Ovary (tissue), 7 donors: ENCODE measurements at regions not wholly inside any gene's neighbourhood (a gene's known extent, or its start where the extent isn't known, plus 50 kb on each side); places are given as distances from the start of the nearest gene placed in this dataset.

Experiments
- DNase-seq, 5 donors: peaks; one replicate each; pipeline ENCODE4 v3.0.0-alpha.2; 2019 to 2020
- H3K27ac ChIP-seq, 2 donors: fragments of 200-600 bp; one replicate each; pipeline versions ENCODE4 v1.5.1 to v1.8.0; 2019 to 2022
- H3K27me3 ChIP-seq: fragments of 200-600 bp; one replicate; pipeline ENCODE4 v1.8.0; 2022
- H3K36me3 ChIP-seq: fragments of 200-600 bp; sonication (generic); one replicate; pipeline ENCODE4 v1.5.1; 2019
- H3K4me1 ChIP-seq: one replicate; pipeline ENCODE4 v1.8.1; 2013; ENCODE audit warnings: mild to moderate bottlenecking, moderate library complexity; ENCODE audit not compliant: insufficient read depth
- H3K4me3 ChIP-seq: fragments of 200-600 bp; sonication (generic); one replicate; pipeline ENCODE4 v1.5.1; 2017
- H3K9me3 ChIP-seq, 2 donors: fragments of 200-600 bp in 1 of 2; sonication (generic) in 1 of 2; one replicate each; pipeline versions ENCODE4 v1.5.1 to v1.8.1; 2013 to 2019; ENCODE audit warnings: mild to moderate bottlenecking in 1 of 2, moderate library complexity in 1 of 2
- EP300 ChIP-seq: sonication (generic); formaldehyde crosslinking; IDR thresholded peaks from one replicate; pipeline ENCODE4 v1.6.1; 2017; ENCODE audit warnings: antibody characterized with exemption
- POLR2A ChIP-seq: fragments of 450-650 bp; IDR thresholded peaks from one replicate; pipeline ENCODE4 v1.6.1; 2017; ENCODE audit warnings: antibody characterized with exemption, mild to moderate bottlenecking, moderate library complexity
- WGBS, 3 donors: extraction: QIAGEN DNeasy Blood & Tissue Kit in 1 of 3; methylation state at CpG; one replicate each; pipeline versions ENCODE4 v1.1.5 to v1.1.7; 2013 to 2017; 5-methylcytosine and 5-hydroxymethylcytosine counted together
- intact Hi-C, 4 donors: fragments of 100-400 bp; cut with DNase I; formaldehyde crosslinking; loops; one replicate each; pipeline versions ENCODE4 v1.11.0 to v1.15.1; 2022 to 2023
- TF ChIP-seq, protein P1 (sequence below), 3 donors: fragments of 450-650 bp in 2 of 3; fragments of 200-600 bp in 1 of 3; IDR thresholded peaks; one replicate each; pipeline versions ENCODE4 v1.5.1 to v1.8.0; 2016 to 2022; ENCODE audit warnings: antibody characterized with exemption in 3 of 3, mild to moderate bottlenecking in 1 of 3
- donor health status: DM: no; HTN: no; CAD: no; lungs with moderate emphysema.
- donor health status: DM: no; HTN: no; CAD: no.
- donor health status: Bipolar disorder and iron deficiency.
- donor health status: DM: no; HTN: no; CAD: no.
- donor health status: DM: yes; HTN: yes; CAD: no.

DNA sequence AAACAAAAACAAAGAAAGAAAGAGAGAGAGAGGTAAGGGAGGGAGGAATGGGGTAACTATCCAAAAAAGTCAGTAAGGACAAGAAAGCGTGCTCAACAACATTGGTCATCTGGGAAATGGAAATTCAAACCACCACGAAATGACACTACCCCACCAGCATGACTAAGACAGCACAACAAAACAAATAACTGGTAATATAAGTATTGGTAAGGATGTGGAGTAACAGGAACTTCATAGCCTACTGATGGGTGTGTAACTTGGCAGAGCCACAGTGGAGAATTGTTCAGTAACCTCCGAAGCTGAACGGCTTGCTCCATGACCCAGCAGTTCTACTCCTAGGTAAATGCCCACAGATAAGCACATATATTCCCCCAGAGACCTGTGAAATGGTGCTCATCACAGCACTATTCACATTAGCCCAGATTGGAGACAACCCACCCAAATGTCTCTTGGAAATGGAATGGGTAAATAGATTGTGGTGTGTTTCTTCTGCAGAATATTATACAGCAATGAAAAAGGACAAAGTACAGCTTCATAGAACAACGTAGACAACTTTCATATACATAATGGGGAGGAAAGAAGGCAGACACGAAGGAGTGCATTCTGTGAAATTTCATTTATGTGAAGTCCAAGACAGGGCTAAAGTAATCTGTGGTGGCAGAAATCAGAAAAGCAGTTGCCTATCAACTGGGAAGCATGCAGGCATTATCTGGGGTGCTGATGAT is 95.5 kb upstream of the ATP6AP2 start:
- 74 to 78% (median 77%) methylated on average over 6 of the region's 6 CpGs for WGBS, 3 donors
- H3K4me1 ChIP-seq, result peaks cover 2% of the 10 kb centered on the region
- no peak overlapping the region for H3K4me3 ChIP-seq
- TF ChIP-seq POLR2A (no peak), EP300 (no peak)
- TF ChIP-seq, protein P1, sequence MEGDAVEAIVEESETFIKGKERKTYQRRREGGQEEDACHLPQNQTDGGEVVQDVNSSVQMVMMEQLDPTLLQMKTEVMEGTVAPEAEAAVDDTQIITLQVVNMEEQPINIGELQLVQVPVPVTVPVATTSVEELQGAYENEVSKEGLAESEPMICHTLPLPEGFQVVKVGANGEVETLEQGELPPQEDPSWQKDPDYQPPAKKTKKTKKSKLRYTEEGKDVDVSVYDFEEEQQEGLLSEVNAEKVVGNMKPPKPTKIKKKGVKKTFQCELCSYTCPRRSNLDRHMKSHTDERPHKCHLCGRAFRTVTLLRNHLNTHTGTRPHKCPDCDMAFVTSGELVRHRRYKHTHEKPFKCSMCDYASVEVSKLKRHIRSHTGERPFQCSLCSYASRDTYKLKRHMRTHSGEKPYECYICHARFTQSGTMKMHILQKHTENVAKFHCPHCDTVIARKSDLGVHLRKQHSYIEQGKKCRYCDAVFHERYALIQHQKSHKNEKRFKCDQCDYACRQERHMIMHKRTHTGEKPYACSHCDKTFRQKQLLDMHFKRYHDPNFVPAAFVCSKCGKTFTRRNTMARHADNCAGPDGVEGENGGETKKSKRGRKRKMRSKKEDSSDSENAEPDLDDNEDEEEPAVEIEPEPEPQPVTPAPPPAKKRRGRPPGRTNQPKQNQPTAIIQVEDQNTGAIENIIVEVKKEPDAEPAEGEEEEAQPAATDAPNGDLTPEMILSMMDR (IDR thresholded peaks at IDR 0.05), result no peak
- H3K36me3 ChIP-seq, result no peaks in the 10 kb centered on the region
- intact Hi-C loops, result no loop called here
- no peak overlapping the region for H3K27ac ChIP-seq
- DNase-seq, result no peak
- no peaks in the 10 kb centered on the region for H3K9me3 ChIP-seq
- H3K27me3 ChIP-seq, result no peaks in the 10 kb centered on the region

DNA sequence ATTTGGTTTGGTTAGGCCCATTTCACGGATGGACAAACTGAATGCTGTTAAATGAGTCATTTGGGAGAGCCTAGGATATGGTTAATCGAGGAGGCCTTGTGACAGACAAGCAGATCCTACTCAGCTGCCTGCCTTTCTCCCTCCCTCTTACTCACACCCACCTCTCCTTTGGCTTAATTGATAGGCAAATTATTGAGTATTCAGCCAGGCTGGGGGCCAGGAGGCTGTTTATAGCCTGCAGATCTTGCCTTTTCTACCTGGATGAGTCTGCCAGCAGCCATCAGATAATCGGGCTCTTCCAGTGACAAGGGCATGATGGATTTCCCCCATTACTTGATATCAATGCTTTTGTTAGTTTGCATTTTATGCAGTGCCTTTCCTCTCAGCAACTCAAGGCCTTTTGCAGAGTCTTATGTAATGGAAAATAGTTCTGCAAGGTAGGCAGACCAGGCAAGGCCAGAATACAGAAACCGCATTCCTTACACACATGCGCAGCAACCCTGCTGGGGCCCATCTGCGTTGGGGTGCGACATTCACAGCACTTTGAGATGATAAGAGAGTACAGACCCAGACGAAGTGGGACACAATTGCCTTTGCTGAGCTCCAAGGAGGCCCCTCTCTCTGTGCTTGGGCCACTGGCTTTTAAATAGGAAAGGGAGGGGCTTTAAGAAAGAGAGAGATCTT is 96.2 kb upstream of the ATP6AP2 start:
- H3K36me3 ChIP-seq, result no peaks in the 10 kb centered on the region
- peaks cover 2% of the 10 kb centered on the region for H3K4me1 ChIP-seq
- no peak overlapping the region for H3K4me3 ChIP-seq
- TF ChIP-seq, protein P1 (IDR thresholded peaks at IDR 0.05), result no peak
- TF ChIP-seq POLR2A (no peak), EP300 (no peak)
- H3K9me3 ChIP-seq, result no peaks in the 10 kb centered on the region
- intact Hi-C loops, result no loop called here
- no peaks in the 10 kb centered on the region for H3K27me3 ChIP-seq
- peak; percentile 25 to 60 (median 38) for DNase-seq
- no peak overlapping the region for H3K27ac ChIP-seq
- WGBS, 3 donors, result 38 to 54% (median 47%) methylated on average over 8 of the region's 8 CpGs

DNA sequence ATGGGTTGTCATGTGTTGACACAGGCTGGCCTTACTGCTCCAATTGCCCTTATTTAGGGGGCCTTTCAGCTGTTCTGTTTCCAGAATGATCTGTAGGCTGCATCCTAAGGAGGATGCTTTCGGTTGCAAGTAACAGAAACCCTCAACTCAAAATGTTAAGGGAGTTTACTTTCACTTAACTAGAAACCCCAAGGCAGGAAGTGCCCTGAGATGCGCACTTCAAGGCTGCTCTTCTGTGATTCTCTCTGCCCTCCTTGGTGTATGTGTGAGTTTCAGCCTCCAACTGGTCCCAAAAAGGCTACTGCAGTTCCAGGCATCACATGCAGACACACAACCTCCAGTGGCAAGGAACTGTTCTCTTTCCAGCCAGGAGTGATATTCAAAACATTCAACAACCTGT is 97.3 kb upstream of the ATP6AP2 start:
- Histone ChIP-seq H3K9me3 (no peaks in the 10 kb centered on the region), H3K4me3 (no peak overlapping the region), H3K36me3 (no peaks in the 10 kb centered on the region), H3K27ac (no peak overlapping the region), H3K27me3 (no peaks in the 10 kb centered on the region), H3K4me1 (peaks cover 2% of the 10 kb centered on the region)
- WGBS, 3 donors, result 79 to 84% (median 79%) methylated on average over 2 of the region's 2 CpGs
- TF ChIP-seq, protein P1 (IDR thresholded peaks at IDR 0.05), result no peak
- TF ChIP-seq EP300, result no peak
- no peak for TF ChIP-seq POLR2A
- intact Hi-C loops, result no loop called here
- DNase-seq, result no peak

DNA sequence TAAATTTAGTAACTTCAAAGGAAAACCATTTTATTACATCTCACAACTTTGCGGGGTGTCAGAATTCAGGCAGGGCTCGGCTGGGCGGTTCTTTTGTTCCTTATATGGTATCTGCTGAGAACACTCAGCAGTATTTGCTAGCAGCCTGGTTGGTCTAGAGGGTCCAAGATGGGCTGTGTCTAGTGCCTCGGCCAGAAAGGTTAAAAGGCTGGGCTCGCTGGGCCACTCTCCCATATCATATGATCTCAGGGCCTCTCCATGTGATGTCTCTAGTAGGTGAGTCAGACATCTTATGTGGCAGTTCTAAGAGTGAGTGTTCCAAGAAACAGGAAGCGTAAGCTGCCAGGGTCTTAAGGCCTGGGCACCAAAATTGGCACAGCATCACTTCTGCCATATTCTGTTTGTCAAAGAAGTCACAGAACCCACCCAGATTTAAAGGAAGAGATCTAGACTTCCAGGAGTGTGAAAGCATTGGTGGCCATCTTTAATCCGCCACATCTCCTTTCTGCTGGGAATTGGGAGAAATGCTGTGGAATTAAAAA is 100.9 kb upstream of the ATP6AP2 start:
- Histone ChIP-seq H3K27me3 (no peaks in the 10 kb centered on the region), H3K9me3 (no peaks in the 10 kb centered on the region), H3K36me3 (no peaks in the 10 kb centered on the region), H3K4me3 (no peak overlapping the region), H3K4me1 (peaks cover 2% of the 10 kb centered on the region), H3K27ac (no peak overlapping the region)
- TF ChIP-seq, protein P1 (IDR thresholded peaks at IDR 0.05), result no peak
- no peak for TF ChIP-seq POLR2A
- no peak for TF ChIP-seq EP300
- 83 to 89% (median 84%) methylated on average over 7 of the region's 7 CpGs for WGBS, 3 donors
- intact Hi-C loops, result no loop called here
- no peak for DNase-seq
